ENCODE measurements at regions not wholly inside any gene's neighbourhood (a gene's known extent, or its start where the extent isn't known, plus 50 kb on each side); places are given as distances from the start of the nearest gene placed in this dataset.

GRCh38 chr7:1300206-1300605, 67.5 kb downstream of the UNCX start:
- DNase-seq (no peak), ATAC-seq (no peak)
- intact Hi-C loops (cut with DNase I; ENCODE audit: low total_unique reads) (no loop called here), in situ Hi-C loops (cut with MboI; ENCODE audit: low sequenced_read_pairs in 4 of 4) (no loop called here)
- Histone ChIP-seq H3K36me3 (no peaks in the 10 kb centered on the region), H3K27ac (no peak overlapping the region), H3K4me3 (no peak overlapping the region), H3K4me1 (no peaks in the 10 kb centered on the region), H3K27me3 (peaks cover 37 to 46% (median 46%) of the 10 kb centered on the region in 3 donors), H3K9me3 (no peaks in the 10 kb centered on the region)
- no peak for TF ChIP-seq POLR2A (IDR thresholded peaks at IDR 0.05)
- TF ChIP-seq, protein P1, sequence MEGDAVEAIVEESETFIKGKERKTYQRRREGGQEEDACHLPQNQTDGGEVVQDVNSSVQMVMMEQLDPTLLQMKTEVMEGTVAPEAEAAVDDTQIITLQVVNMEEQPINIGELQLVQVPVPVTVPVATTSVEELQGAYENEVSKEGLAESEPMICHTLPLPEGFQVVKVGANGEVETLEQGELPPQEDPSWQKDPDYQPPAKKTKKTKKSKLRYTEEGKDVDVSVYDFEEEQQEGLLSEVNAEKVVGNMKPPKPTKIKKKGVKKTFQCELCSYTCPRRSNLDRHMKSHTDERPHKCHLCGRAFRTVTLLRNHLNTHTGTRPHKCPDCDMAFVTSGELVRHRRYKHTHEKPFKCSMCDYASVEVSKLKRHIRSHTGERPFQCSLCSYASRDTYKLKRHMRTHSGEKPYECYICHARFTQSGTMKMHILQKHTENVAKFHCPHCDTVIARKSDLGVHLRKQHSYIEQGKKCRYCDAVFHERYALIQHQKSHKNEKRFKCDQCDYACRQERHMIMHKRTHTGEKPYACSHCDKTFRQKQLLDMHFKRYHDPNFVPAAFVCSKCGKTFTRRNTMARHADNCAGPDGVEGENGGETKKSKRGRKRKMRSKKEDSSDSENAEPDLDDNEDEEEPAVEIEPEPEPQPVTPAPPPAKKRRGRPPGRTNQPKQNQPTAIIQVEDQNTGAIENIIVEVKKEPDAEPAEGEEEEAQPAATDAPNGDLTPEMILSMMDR (IDR thresholded peaks at IDR 0.05 in 4 of 5, conservative IDR thresholded peaks at IDR 0.05 in 1 of 5): no peak

DNA sequence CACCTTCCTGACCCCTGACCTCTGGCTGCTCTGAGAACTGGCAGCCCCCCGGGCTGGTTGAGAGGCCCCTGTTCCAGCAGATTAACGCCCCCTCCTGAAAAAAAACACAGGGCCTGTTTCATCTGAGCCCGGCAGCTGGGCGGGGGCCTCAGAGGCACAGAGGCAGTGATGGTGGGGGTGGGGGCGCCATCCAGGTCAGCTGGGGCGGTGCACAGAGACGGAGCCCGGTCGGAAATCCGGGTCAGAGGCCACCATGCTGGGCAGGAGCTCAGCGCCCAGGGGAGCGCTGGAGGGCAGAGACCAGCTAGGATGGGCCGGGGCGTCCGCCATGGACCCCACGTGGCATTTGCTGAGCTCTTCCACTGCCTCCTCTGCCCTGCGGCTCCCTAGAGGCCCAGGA, 68.0 kb downstream of the UNCX start:
- H3K27me3 ChIP-seq: peaks cover 36 to 46% (median 45%) of the 10 kb centered on the region in 3 donors
- no peaks in the 10 kb centered on the region for H3K9me3 ChIP-seq
- H3K4me3 ChIP-seq: no peak overlapping the region
- TF ChIP-seq POLR2A (IDR thresholded peaks at IDR 0.05): no peak
- TF ChIP-seq, protein P1 (IDR thresholded peaks at IDR 0.05 in 4 of 5, conservative IDR thresholded peaks at IDR 0.05 in 1 of 5): no peak
- H3K4me1 ChIP-seq: no peaks in the 10 kb centered on the region
- H3K27ac ChIP-seq: no peak overlapping the region
- no peak for ATAC-seq
- intact Hi-C loops (cut with DNase I; ENCODE audit: low total_unique reads) (no loop called here), in situ Hi-C loops (cut with MboI; ENCODE audit: low sequenced_read_pairs in 4 of 4) (no loop called here)
- no peaks in the 10 kb centered on the region for H3K36me3 ChIP-seq
- no peak for DNase-seq

GRCh38 chr7:1301054-1301881, 68.6 kb downstream of the UNCX start:
- Histone ChIP-seq H3K9me3 (no peaks in the 10 kb centered on the region), H3K27me3 (peaks cover 30 to 41% (median 39%) of the 10 kb centered on the region in 3 donors), H3K36me3 (no peaks in the 10 kb centered on the region), H3K4me3 (no peak overlapping the region), H3K27ac (no peak overlapping the region), H3K4me1 (no peaks in the 10 kb centered on the region)
- intact Hi-C loops (cut with DNase I; ENCODE audit: low total_unique reads): no loop called here
- DNase-seq (no peak), ATAC-seq (no peak)
- TF ChIP-seq, protein P1 (IDR thresholded peaks at IDR 0.05 in 4 of 5, conservative IDR thresholded peaks at IDR 0.05 in 1 of 5): no peak
- no peak for TF ChIP-seq POLR2A (IDR thresholded peaks at IDR 0.05)
- in situ Hi-C loops (cut with MboI; ENCODE audit: low sequenced_read_pairs in 4 of 4): no loop called here

- H3K36me3 ChIP-seq: no peaks in the 10 kb centered on the region
- H3K9me3 ChIP-seq: no peaks in the 10 kb centered on the region
- ATAC-seq (no peak), DNase-seq (no peak)
- H3K27ac ChIP-seq: no peak overlapping the region
- no peak for TF ChIP-seq POLR2A (IDR thresholded peaks at IDR 0.05)
- TF ChIP-seq, protein P1 (IDR thresholded peaks at IDR 0.05 in 4 of 5, conservative IDR thresholded peaks at IDR 0.05 in 1 of 5): no peak
- intact Hi-C loops (cut with DNase I; ENCODE audit: low total_unique reads): no loop called here
- in situ Hi-C loops (cut with MboI; ENCODE audit: low sequenced_read_pairs in 4 of 4): no loop called here
- peaks cover 24 to 35% (median 33%) of the 10 kb centered on the region in 3 donors for H3K27me3 ChIP-seq
- H3K4me3 ChIP-seq: no peak overlapping the region
- H3K4me1 ChIP-seq: no peaks in the 10 kb centered on the region
Observed at GRCh38 chr7:1301882-1302251, 69.2 kb downstream of the UNCX start.

Measured in gastrocnemius medialis (tissue), 4 donors.